ENCODE measurements at regions not wholly inside any gene's neighbourhood (a gene's known extent, or its start where the extent isn't known, plus 50 kb on each side); places are given as distances from the start of the nearest gene placed in this dataset.
"Not testable (repeated sequence)": the region's sequence is repeated elsewhere in the genome, so short reads cannot be mapped to it uniquely, and the experiment has no call there.

GRCh38 chr1:196148367-196148970, 459.8 kb downstream of the KCNT2 start:
- H3K4me3 ChIP-seq (ENCODE audit: low read depth, low read length), result no peak overlapping the region
- H3K23ac ChIP-seq (ENCODE audit: low read length), result no peak overlapping the region
- H3K14ac ChIP-seq (ENCODE audit: low read length), result no peak overlapping the region
- no peak overlapping the region for H4K8ac ChIP-seq (ENCODE audit: low read depth, low read length)
- no peak overlapping the region for H2BK12ac ChIP-seq (ENCODE audit: low read length)
- H3K4me1 ChIP-seq (ENCODE audit: control insufficient read depth in 1 of 2, insufficient read depth in 2 of 2, low read length in 2 of 2), result no peaks in the 10 kb centered on the region
- no peaks in the 10 kb centered on the region for H3K79me1 ChIP-seq (ENCODE audit: low read length)
- no peak overlapping the region for H3K9ac ChIP-seq (ENCODE audit: low read length)
- no peak overlapping the region for H2BK120ac ChIP-seq (ENCODE audit: insufficient read depth, low read length, poor library complexity)
- no peaks in the 10 kb centered on the region for H3K27me3 ChIP-seq (ENCODE audit: insufficient read depth, low read length)
- no peaks in the 10 kb centered on the region for H3K36me3 ChIP-seq (ENCODE audit: control insufficient read depth in 1 of 2, insufficient read depth in 2 of 2, low read length in 2 of 2)
- H3K79me2 ChIP-seq (ENCODE audit: control insufficient read depth, insufficient read depth, low read length, poor library complexity), result no peaks in the 10 kb centered on the region
- no peak overlapping the region for H2BK5ac ChIP-seq (ENCODE audit: low read depth, low read length, poor library complexity)
- no peak overlapping the region for H4K12ac ChIP-seq (ENCODE audit: low read depth, low read length)
- H3K27ac ChIP-seq (ENCODE audit: low read depth, low read length), result no peak overlapping the region
- H3K4ac ChIP-seq (ENCODE audit: low read depth, low read length), result no peak overlapping the region
- peak in 1 of 2 donors; percentile 77 for DNase-seq
- H3K18ac ChIP-seq (ENCODE audit: low read length), result no peak overlapping the region
- no peaks in the 10 kb centered on the region for H3K9me3 ChIP-seq (ENCODE audit: insufficient read depth, low read depth, low read length)
- H2AFZ ChIP-seq (ENCODE audit: insufficient read depth, low read length, poor library complexity), result no peak overlapping the region
- H2AK5ac ChIP-seq (ENCODE audit: low read length), result no peak overlapping the region
- H4K91ac ChIP-seq (ENCODE audit: low read depth, low read length), result no peak overlapping the region
- no peak overlapping the region for H3K4me2 ChIP-seq (ENCODE audit: low read length)
- WGBS (ENCODE audit: extremely low coverage, insufficient coverage, insufficient read length), result no CpG with 5 or more reads among the region's 3 CpGs

GRCh38 chr1:196147530-196147929, 460.7 kb downstream of the KCNT2 start:
- no peak overlapping the region for H4K91ac ChIP-seq (ENCODE audit: low read depth, low read length)
- H3K4ac ChIP-seq (ENCODE audit: low read depth, low read length), result no peak overlapping the region
- H2AFZ ChIP-seq (ENCODE audit: insufficient read depth, low read length, poor library complexity), result no peak overlapping the region
- no peaks in the 10 kb centered on the region for H3K79me2 ChIP-seq (ENCODE audit: control insufficient read depth, insufficient read depth, low read length, poor library complexity)
- no peak overlapping the region for H4K12ac ChIP-seq (ENCODE audit: low read depth, low read length)
- H4K8ac ChIP-seq (ENCODE audit: low read depth, low read length), result no peak overlapping the region
- DNase-seq, result no peak
- H3K4me1 ChIP-seq (ENCODE audit: control insufficient read depth in 1 of 2, insufficient read depth in 2 of 2, low read length in 2 of 2), result no peaks in the 10 kb centered on the region
- no peak overlapping the region for H3K18ac ChIP-seq (ENCODE audit: low read length)
- H3K14ac ChIP-seq (ENCODE audit: low read length), result no peak overlapping the region
- H3K9ac ChIP-seq (ENCODE audit: low read length), result no peak overlapping the region
- no peak overlapping the region for H3K23ac ChIP-seq (ENCODE audit: low read length)
- no peak overlapping the region for H2BK120ac ChIP-seq (ENCODE audit: insufficient read depth, low read length, poor library complexity)
- no peaks in the 10 kb centered on the region for H3K9me3 ChIP-seq (ENCODE audit: insufficient read depth, low read depth, low read length)
- H3K27ac ChIP-seq (ENCODE audit: low read depth, low read length), result no peak overlapping the region
- H2BK12ac ChIP-seq (ENCODE audit: low read length), result no peak overlapping the region
- no peaks in the 10 kb centered on the region for H3K36me3 ChIP-seq (ENCODE audit: control insufficient read depth in 1 of 2, insufficient read depth in 2 of 2, low read length in 2 of 2)
- H3K4me2 ChIP-seq (ENCODE audit: low read length), result no peak overlapping the region
- H2BK5ac ChIP-seq (ENCODE audit: low read depth, low read length, poor library complexity), result no peak overlapping the region
- H3K27me3 ChIP-seq (ENCODE audit: insufficient read depth, low read length), result no peaks in the 10 kb centered on the region
- H3K79me1 ChIP-seq (ENCODE audit: low read length), result no peaks in the 10 kb centered on the region
- no peak overlapping the region for H3K4me3 ChIP-seq (ENCODE audit: low read depth, low read length)
- no peak overlapping the region for H2AK5ac ChIP-seq (ENCODE audit: low read length)
- no CpG with 5 or more reads among the region's 2 CpGs for WGBS (ENCODE audit: extremely low coverage, insufficient coverage, insufficient read length)

DNA sequence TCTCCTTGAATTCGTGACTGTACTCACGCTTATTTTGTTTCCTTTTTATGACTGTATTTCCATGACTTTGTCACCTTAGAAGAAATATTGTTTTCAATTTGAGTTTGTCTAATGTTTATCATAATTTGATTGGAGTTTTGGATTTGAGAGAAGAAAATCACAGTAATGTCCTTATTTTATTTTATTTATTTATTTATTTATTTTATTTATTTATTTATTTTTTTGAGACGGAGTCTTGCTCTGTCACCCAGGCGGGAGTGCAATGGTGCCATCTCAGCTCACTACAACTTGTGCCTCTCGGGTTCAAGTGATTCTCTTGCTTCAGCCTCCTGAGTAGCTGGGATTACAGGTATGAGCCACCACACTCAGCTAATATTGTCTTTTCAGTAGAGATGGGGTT, 463.1 kb downstream of the KCNT2 start:
- not testable (repeated sequence) for H3K79me2 ChIP-seq (ENCODE audit: control insufficient read depth, insufficient read depth, low read length, poor library complexity); H4K8ac ChIP-seq (ENCODE audit: low read depth, low read length); H2AFZ ChIP-seq (ENCODE audit: insufficient read depth, low read length, poor library complexity); H3K27me3 ChIP-seq (ENCODE audit: insufficient read depth, low read length); H2BK5ac ChIP-seq (ENCODE audit: low read depth, low read length, poor library complexity); H3K14ac ChIP-seq (ENCODE audit: low read length); H3K18ac ChIP-seq (ENCODE audit: low read length); H3K4me2 ChIP-seq (ENCODE audit: low read length); H3K36me3 ChIP-seq (ENCODE audit: control insufficient read depth in 1 of 2, insufficient read depth in 2 of 2, low read length in 2 of 2); H3K4ac ChIP-seq (ENCODE audit: low read depth, low read length); H3K23ac ChIP-seq (ENCODE audit: low read length); H4K91ac ChIP-seq (ENCODE audit: low read depth, low read length); H4K12ac ChIP-seq (ENCODE audit: low read depth, low read length); DNase-seq; H3K9me3 ChIP-seq (ENCODE audit: insufficient read depth, low read depth, low read length); H2BK12ac ChIP-seq (ENCODE audit: low read length); H2AK5ac ChIP-seq (ENCODE audit: low read length); H2BK120ac ChIP-seq (ENCODE audit: insufficient read depth, low read length, poor library complexity); H3K79me1 ChIP-seq (ENCODE audit: low read length); H3K4me3 ChIP-seq (ENCODE audit: low read depth, low read length); H3K4me1 ChIP-seq (ENCODE audit: control insufficient read depth in 1 of 2, insufficient read depth in 2 of 2, low read length in 2 of 2); H3K27ac ChIP-seq (ENCODE audit: low read depth, low read length); H3K9ac ChIP-seq (ENCODE audit: low read length)
- no CpG with 5 or more reads among the region's 5 CpGs for WGBS (ENCODE audit: extremely low coverage, insufficient coverage, insufficient read length)

DNA sequence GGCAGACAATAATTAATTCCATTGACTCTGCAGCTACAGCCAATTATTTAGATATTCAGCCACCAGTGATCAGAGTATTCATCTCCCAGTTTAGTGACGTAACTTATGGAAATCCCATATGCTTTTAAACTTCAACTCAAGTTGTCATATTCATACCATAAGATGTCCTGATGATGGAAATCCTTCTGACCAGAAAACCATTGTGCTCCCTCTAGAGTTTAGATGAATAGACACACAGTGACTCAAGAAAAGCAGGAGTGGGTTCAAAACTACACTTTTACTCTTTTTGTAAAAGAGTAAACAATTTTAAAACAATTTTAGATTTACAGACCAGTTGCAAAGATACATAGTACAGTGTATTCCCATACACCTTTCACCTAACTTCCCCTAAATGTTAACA, 463.7 kb downstream of the KCNT2 start:
- Histone ChIP-seq H3K14ac (ENCODE audit: low read length) (no peak overlapping the region), H2BK120ac (ENCODE audit: insufficient read depth, low read length, poor library complexity) (no peak overlapping the region), H3K27ac (ENCODE audit: low read depth, low read length) (no peak overlapping the region), H3K4me2 (ENCODE audit: low read length) (no peak overlapping the region), H3K4ac (ENCODE audit: low read depth, low read length) (no peak overlapping the region), H4K12ac (ENCODE audit: low read depth, low read length) (no peak overlapping the region), H3K79me1 (ENCODE audit: low read length) (no peaks in the 10 kb centered on the region), H3K23ac (ENCODE audit: low read length) (no peak overlapping the region), H3K9me3 (ENCODE audit: insufficient read depth, low read depth, low read length) (no peaks in the 10 kb centered on the region), H3K27me3 (ENCODE audit: insufficient read depth, low read length) (no peaks in the 10 kb centered on the region), H4K91ac (ENCODE audit: low read depth, low read length) (no peak overlapping the region), H3K36me3 (ENCODE audit: control insufficient read depth in 1 of 2, insufficient read depth in 2 of 2, low read length in 2 of 2) (no peaks in the 10 kb centered on the region), H2AFZ (ENCODE audit: insufficient read depth, low read length, poor library complexity) (no peak overlapping the region), H2AK5ac (ENCODE audit: low read length) (no peak overlapping the region), H4K8ac (ENCODE audit: low read depth, low read length) (no peak overlapping the region), H3K9ac (ENCODE audit: low read length) (no peak overlapping the region), H2BK12ac (ENCODE audit: low read length) (no peak overlapping the region), H3K79me2 (ENCODE audit: control insufficient read depth, insufficient read depth, low read length, poor library complexity) (no peaks in the 10 kb centered on the region), H3K4me3 (ENCODE audit: low read depth, low read length) (no peak overlapping the region), H2BK5ac (ENCODE audit: low read depth, low read length, poor library complexity) (no peak overlapping the region), H3K4me1 (ENCODE audit: control insufficient read depth in 1 of 2, insufficient read depth in 2 of 2, low read length in 2 of 2) (no peaks in the 10 kb centered on the region), H3K18ac (ENCODE audit: low read length) (no peak overlapping the region)
- DNase-seq, result no peak
- WGBS (ENCODE audit: extremely low coverage, insufficient coverage, insufficient read length), result no CpG with 5 or more reads among the region's 1 CpG
